Ishikawa (cell line): ENCODE measurements at regions not wholly inside any gene's neighbourhood (a gene's known extent, or its start where the extent isn't known, plus 50 kb on each side); places are given as distances from the start of the nearest gene placed in this dataset.

Experiments used
- CEBPB ChIP-seq: IDR thresholded peaks from 2 replicates; pipeline ENCODE4 v1.6.1; 2012
- CREB1 ChIP-seq: IDR thresholded peaks from 2 replicates; pipeline ENCODE4 v1.6.1; 2012; ENCODE audit warnings: low read depth
- EGR1 ChIP-seq: IDR thresholded peaks from 2 replicates; pipeline ENCODE4 v1.6.1; 2012
- EP300 ChIP-seq: IDR thresholded peaks from 2 replicates; pipeline ENCODE4 v1.6.1; 2012; ENCODE audit warnings: borderline replicate concordance
- FOXM1 ChIP-seq: IDR thresholded peaks from 2 replicates; pipeline ENCODE4 v1.6.1; 2012; ENCODE audit warnings: low read depth, borderline replicate concordance
- MAX ChIP-seq: IDR thresholded peaks from 2 replicates; pipeline ENCODE4 v1.6.1; 2012
- NFIC ChIP-seq: IDR thresholded peaks from 2 replicates; pipeline ENCODE4 v1.6.1; 2012
- RAD21 ChIP-seq: IDR thresholded peaks from 2 replicates; pipeline ENCODE4 v1.6.1; 2012; ENCODE audit warnings: low read depth
- REST ChIP-seq: IDR thresholded peaks from 2 replicates; pipeline ENCODE4 v1.6.1; 2012; ENCODE audit warnings: low read depth, mild to moderate bottlenecking
- TAF1 ChIP-seq: IDR thresholded peaks from 2 replicates; pipeline ENCODE4 v1.6.1; 2012; ENCODE audit warnings: low read depth, mild to moderate bottlenecking
- TCF12 ChIP-seq: IDR thresholded peaks from 2 replicates; pipeline ENCODE4 v1.6.1; 2012; ENCODE audit warnings: low read depth
- TEAD4 ChIP-seq: IDR thresholded peaks from 2 replicates; pipeline ENCODE4 v1.6.1; 2012
- YY1 ChIP-seq: IDR thresholded peaks from 2 replicates; pipeline ENCODE4 v1.6.1; 2012; ENCODE audit warnings: low read depth
- ZBTB7A ChIP-seq: IDR thresholded peaks from 2 replicates; pipeline ENCODE4 v1.6.1; 2012; ENCODE audit warnings: low read depth
- TF ChIP-seq, protein P1 (sequence below): IDR thresholded peaks from 2 replicates; pipeline ENCODE4 v1.6.1; 2012

DNA sequence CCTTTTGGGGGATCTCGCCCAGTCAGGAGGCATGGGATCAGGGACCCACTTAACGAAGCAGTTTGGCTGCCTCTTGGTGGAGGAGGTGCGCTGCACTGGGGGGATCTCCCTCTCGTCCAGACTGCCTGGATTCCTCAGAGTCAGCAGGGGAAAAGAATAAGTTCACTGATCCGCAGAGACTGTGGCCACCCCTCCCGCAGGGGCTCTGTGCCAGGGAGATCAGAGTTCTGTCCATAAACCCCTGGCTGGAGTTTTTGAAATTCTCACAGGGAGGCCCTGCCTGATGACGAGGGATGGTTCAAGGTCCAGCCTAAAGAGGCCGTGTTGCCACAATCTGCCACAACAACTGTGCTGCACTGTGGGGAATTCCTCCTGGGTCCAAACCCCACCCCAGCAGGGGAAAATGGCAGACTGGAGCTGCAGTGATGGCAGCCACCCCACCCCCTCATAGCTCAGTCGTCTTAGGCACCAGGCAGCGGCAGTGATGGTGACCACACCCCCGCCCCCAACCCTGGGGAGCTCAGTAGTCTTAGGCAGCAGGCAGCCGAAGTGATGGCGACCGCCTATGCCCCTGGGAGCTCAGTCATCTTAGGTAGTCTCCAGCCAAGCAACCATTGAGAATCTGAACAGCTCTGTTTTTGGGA, 273.8 kb upstream of the USP25 start:
- TF ChIP-seq TAF1 = no peak
- TF ChIP-seq TCF12 = no peak
- TF ChIP-seq REST = no peak
- no peak for TF ChIP-seq RAD21
- TF ChIP-seq MAX = no peak
- TF ChIP-seq EP300 = no peak

DNA sequence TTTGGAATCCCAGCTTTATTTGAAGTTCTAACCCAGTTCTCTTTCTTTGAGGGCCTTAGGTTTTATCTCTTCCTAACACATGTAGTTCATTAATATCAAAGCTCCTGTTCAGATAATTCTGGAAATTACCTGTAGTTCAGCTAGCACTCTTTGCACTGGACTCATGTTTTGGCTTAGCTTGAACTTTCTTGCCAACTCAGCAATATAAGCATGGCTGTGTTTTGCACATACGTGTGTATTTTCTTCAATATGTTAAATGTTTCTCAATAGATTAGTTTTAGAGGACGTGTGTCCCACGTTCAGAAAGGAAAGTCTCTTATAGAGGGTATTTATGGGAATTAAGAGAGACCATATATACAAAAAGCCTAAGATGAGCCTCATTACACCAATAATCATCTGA, 271.8 kb upstream of the USP25 start:
- no peak for TF ChIP-seq EP300
- no peak for TF ChIP-seq TAF1
- no peak for TF ChIP-seq TEAD4
- TF ChIP-seq NFIC = no peak
- no peak for TF ChIP-seq RAD21

GRCh38 chr21:15462092-15462491, 267.7 kb upstream of the USP25 start:
- TF ChIP-seq, protein P1, sequence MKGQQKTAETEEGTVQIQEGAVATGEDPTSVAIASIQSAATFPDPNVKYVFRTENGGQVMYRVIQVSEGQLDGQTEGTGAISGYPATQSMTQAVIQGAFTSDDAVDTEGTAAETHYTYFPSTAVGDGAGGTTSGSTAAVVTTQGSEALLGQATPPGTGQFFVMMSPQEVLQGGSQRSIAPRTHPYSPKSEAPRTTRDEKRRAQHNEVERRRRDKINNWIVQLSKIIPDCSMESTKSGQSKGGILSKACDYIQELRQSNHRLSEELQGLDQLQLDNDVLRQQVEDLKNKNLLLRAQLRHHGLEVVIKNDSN = no peak
- TF ChIP-seq FOXM1 = no peak
- TF ChIP-seq TAF1 = no peak
- TF ChIP-seq CREB1 = no peak
- no peak for TF ChIP-seq TCF12
- TF ChIP-seq CEBPB = no peak
- TF ChIP-seq RAD21 = no peak
- TF ChIP-seq EP300 = no peak
- TF ChIP-seq YY1 = no peak
- no peak for TF ChIP-seq TEAD4
- no peak for TF ChIP-seq ZBTB7A
- TF ChIP-seq NFIC = no peak
- TF ChIP-seq EGR1 = no peak
- TF ChIP-seq REST = no peak
- TF ChIP-seq MAX = no peak

GRCh38 chr21:15466329-15466728, 263.5 kb upstream of the USP25 start:
- TF ChIP-seq EGR1 (no peak), YY1 (no peak), MAX (no peak), RAD21 (no peak), FOXM1 (no peak), TCF12 (no peak), TEAD4 (no peak), CREB1 (no peak), ZBTB7A (no peak), CEBPB (no peak), TAF1 (no peak), NFIC (no peak)
- TF ChIP-seq, protein P1 = no peak

- no peak for TF ChIP-seq TCF12
Measured at GRCh38 chr21:15468368-15468767, 261.4 kb upstream of the USP25 start.

DNA sequence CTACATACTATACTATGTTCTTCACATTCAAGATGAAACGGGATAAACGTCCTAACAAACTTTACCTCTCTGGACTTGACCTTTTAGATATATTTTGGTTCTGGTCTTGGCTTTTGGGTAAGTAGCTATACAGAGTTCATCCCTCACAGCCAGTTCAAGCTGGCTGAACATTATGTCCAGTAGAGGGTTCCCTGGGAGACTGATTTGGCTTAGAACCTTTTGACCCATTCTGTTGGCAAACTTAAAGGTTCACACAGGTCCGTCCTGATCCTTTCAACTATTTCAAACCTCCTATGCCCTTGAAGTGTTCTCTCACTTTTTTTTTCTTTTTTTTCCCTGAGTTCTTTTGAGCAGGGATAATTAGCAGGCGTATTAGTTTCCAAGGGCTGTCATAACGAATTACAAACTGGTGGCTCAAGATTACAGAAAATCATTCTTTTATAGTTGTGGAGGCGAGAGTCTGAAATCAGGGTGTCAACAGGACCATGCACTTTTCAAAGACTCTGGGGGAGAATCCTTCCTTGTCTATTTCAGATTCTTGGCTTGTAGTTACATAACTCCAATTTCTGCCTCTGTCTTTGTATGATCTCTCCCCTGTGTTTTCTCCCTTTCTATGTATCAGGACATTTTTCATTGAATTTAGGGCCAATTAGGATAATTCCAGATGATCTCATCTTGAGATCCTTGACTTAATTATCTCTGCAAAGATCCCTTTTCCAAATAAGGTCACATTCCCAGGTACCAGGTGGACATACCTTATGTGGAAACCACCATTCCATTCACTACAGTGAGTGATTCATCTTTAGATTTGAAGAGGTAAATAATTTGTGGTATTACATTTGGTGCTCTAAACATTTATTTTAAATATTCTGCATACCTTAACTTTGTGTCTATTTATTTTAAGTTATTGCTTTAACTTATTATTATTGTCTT, 257.4 kb upstream of the USP25 start:
- TF ChIP-seq NFIC = no peak
- TF ChIP-seq RAD21 = no peak
- TF ChIP-seq TAF1 = no peak
- no peak for TF ChIP-seq CREB1
